GM12878 (cell line): ENCODE measurements at regions not wholly inside any gene's neighbourhood (a gene's known extent, or its start where the extent isn't known, plus 50 kb on each side); places are given as distances from the start of the nearest gene placed in this dataset.

Experiments
- ATAC-seq: fragments of 200-7000 bp; cut with Tn5 transposase; 3 replicates; pipeline ENCODE4 v1.9.1; 2020; ENCODE audit warnings: mild to moderate bottlenecking, moderate library complexity
- BruUV-seq: library from RNA; stranded (reverse); fragments of 400-500 nt; replicated peaks from 2 replicates; lab custom pipeline; 2021; lab: Mats Ljungman, UMichigan
- CTCF ChIA-PET: fragments of 300-600 bp; sonication (Branson Sonifier 250); formaldehyde crosslinking; extraction: SDS; loops from one replicate; lab custom pipeline; 2021; ENCODE audit warnings: inconsistent platforms; lab: Yijun Ruan, JAX
- POLR2A ChIA-PET: fragments of 350-600 bp; formaldehyde crosslinking; extraction: SDS; loops from one replicate; lab custom pipeline; 2021; ENCODE audit warnings: inconsistent platforms; lab: Charles Lee
- RAD21 ChIA-PET: fragments of 300-600 bp; sonication (Branson Sonifier 250); formaldehyde crosslinking; loops from one replicate; lab custom pipeline; 2023; ENCODE audit warnings: antibody characterized with exemption; ENCODE audit not compliant: unreplicated experiment; lab: Charles Lee
- SMC1A ChIA-PET: fragments of 300-600 bp; sonication (Branson Sonifier 250); formaldehyde crosslinking; loops from one replicate; lab custom pipeline; 2023; ENCODE audit not compliant: unreplicated experiment, uncharacterized antibody; lab: Charles Lee
- DNase-seq: peaks from one replicate; pipeline ENCODE4 v3.0.0-alpha.2; 2011; ENCODE audit warnings: low read depth, low spot score
- FAIRE-seq: peaks from 3 replicates; lab custom pipeline; 2011; peaks lifted over from hg19 to GRCh38; lab: Jason Lieb, UNC
- H2AFZ ChIP-seq: 2 replicates; pipeline ENCODE4 v1.6.0; 2011; ENCODE audit warnings: low read depth, low read length, control low read depth; ENCODE audit not compliant: control insufficient read depth
- H3K27ac ChIP-seq: 2 replicates; pipeline ENCODE4 v1.5.1; 2011; ENCODE audit warnings: control low read depth; ENCODE audit not compliant: control insufficient read depth, insufficient read depth
- H3K27me3 ChIP-seq, 2 experiments: replicated peaks in 1 of 2; 2 replicates each; pipeline versions ENCODE4 v1.6.0 to v1.6.1; 2011; ENCODE audit warnings: low read length in 1 of 2; ENCODE audit not compliant: control insufficient read depth in 2 of 2, insufficient read depth in 2 of 2
- H3K36me3 ChIP-seq, 2 experiments: 2 replicates each; pipeline ENCODE4 v1.5.1; 2011; ENCODE audit warnings: low read length in 1 of 2; ENCODE audit not compliant: control insufficient read depth in 2 of 2, insufficient read depth in 2 of 2
- H3K4me1 ChIP-seq: 2 replicates; pipeline ENCODE4 v1.6.1; 2011; ENCODE audit warnings: mild to moderate bottlenecking, low read length, moderate library complexity, mixed read lengths; ENCODE audit not compliant: control insufficient read depth, insufficient read depth
- H3K4me2 ChIP-seq: 2 replicates; pipeline ENCODE4 v1.6.0; 2011; ENCODE audit warnings: control low read depth; ENCODE audit not compliant: control insufficient read depth, insufficient read depth
- H3K4me3 ChIP-seq: fragments of 200-600 bp; sonication (generic); 2 replicates; pipeline ENCODE4 v1.5.1; 2016
- H3K79me2 ChIP-seq: 2 replicates; pipeline ENCODE4 v1.6.0; 2011; ENCODE audit warnings: low read length; ENCODE audit not compliant: control insufficient read depth, insufficient read depth
- H3K9ac ChIP-seq: 2 replicates; pipeline ENCODE4 v1.8.0; 2011; ENCODE audit warnings: low read length, control low read depth, mixed read lengths; ENCODE audit not compliant: control insufficient read depth, insufficient read depth
- H3K9me3 ChIP-seq: replicated peaks from 3 replicates; pipeline ENCODE4 v1.5.1; 2011; ENCODE audit warnings: mild to moderate bottlenecking, low read length; ENCODE audit not compliant: control insufficient read depth, insufficient read depth
- H4K20me1 ChIP-seq: 2 replicates; pipeline ENCODE4 v1.6.0; 2011; ENCODE audit not compliant: control insufficient read depth, insufficient read depth
- CBX5 ChIP-seq: sonication (generic); IDR thresholded peaks from 2 replicates; pipeline ENCODE4 v1.6.1; 2016; ENCODE audit warnings: low read depth, moderate library complexity, mild to moderate bottlenecking, inconsistent platforms
- EP300 ChIP-seq, 2 experiments: fragments of 150-350 bp in 1 of 2; IDR thresholded peaks; 2 replicates each; pipeline ENCODE4 v1.6.1; 2011 to 2012; ENCODE audit warnings: low read depth in 2 of 2, low read length in 2 of 2, borderline replicate concordance in 1 of 2, improper control_type of control experiment in 1 of 2, inconsistent platforms in 1 of 2; ENCODE audit not compliant: control insufficient read depth in 1 of 2
- FOXK2 ChIP-seq: fragments of 450-650 bp; IDR thresholded peaks from 2 replicates; pipeline ENCODE4 v1.6.1; 2017; ENCODE audit warnings: mild to moderate bottlenecking, moderate library complexity
- IRF3 ChIP-seq: fragments of 450-650 bp; IDR thresholded peaks from 2 replicates; pipeline ENCODE4 v1.6.1; 2014; ENCODE audit warnings: mild to moderate bottlenecking
- JUNB ChIP-seq: IDR thresholded peaks from 2 replicates; pipeline ENCODE4 v1.6.1; 2016; ENCODE audit warnings: antibody characterized with exemption, mild to moderate bottlenecking
- NFXL1 ChIP-seq: fragments of 450-650 bp; IDR thresholded peaks from 2 replicates; pipeline ENCODE4 v1.6.1; 2017; ENCODE audit warnings: antibody characterized with exemption, mild to moderate bottlenecking, borderline replicate concordance
- NRF1 ChIP-seq: conservative IDR thresholded peaks from 2 replicates; pipeline ENCODE4 v1.6.1; 2011; ENCODE audit warnings: mild to moderate bottlenecking, low read depth, low read length, improper control_type of control experiment
- SMAD5 ChIP-seq: IDR thresholded peaks from 2 replicates; pipeline ENCODE4 v1.6.1; 2016; ENCODE audit warnings: antibody characterized with exemption, low read depth
- SP1 ChIP-seq: IDR thresholded peaks from one replicate; pipeline ENCODE4 v1.6.1; 2011; ENCODE audit warnings: low read depth, low read length
- STAT3 ChIP-seq: IDR thresholded peaks from 2 replicates; pipeline ENCODE4 v1.6.1; 2011; ENCODE audit warnings: low read depth, low read length, improper control_type of control experiment
- SUZ12 ChIP-seq: fragments of 200-600 bp; sonication (generic); IDR thresholded peaks from one replicate; pipeline ENCODE4 v1.6.1; 2018; ENCODE audit warnings: antibody characterized with exemption, mild to moderate bottlenecking; ENCODE audit not compliant: unreplicated experiment
- TAF1 ChIP-seq: IDR thresholded peaks from 2 replicates; pipeline ENCODE4 v1.6.1; 2011; ENCODE audit warnings: mild to moderate bottlenecking, low read depth, low read length, borderline replicate concordance
- ZNF217 ChIP-seq: fragments of 450-650 bp; IDR thresholded peaks from 2 replicates; pipeline ENCODE4 v1.6.1; 2017; ENCODE audit warnings: antibody characterized with exemption, mild to moderate bottlenecking
- ZNF24 ChIP-seq: fragments of 450-650 bp; IDR thresholded peaks from 2 replicates; pipeline ENCODE4 v1.6.1; 2017; ENCODE audit warnings: antibody characterized with exemption, mild to moderate bottlenecking
- WGBS: methylation state at CpG from one replicate; pipeline ENCODE4 v1.1.6; 2016; ENCODE audit warnings: low lambda C conversion rate; ENCODE audit not compliant: insufficient replicate concordance, insufficient coverage; ENCODE audit errors: missing lambda C conversion rate; 5-methylcytosine and 5-hydroxymethylcytosine counted together
- in situ Hi-C: fragments of 300-500 bp; cut with MboI; formaldehyde crosslinking; loops from 9 replicates; pipeline ENCODE4 v1.14.3; 2018; ENCODE audit warnings: mixed read lengths
- intact Hi-C: fragments of 100-400 bp; cut with micrococcal nuclease; formaldehyde crosslinking; loops from one replicate; pipeline ENCODE4 v1.14.2; 2022; ENCODE audit not compliant: unreplicated experiment
- TF ChIP-seq, protein P1 (sequence below): IDR thresholded peaks from 2 replicates; pipeline ENCODE4 v1.6.1; 2012; ENCODE audit warnings: improper control_type of control experiment, low read depth, low read length; ENCODE audit not compliant: insufficient replicate concordance

GRCh38 chr22:22786301-22787115 is 101.1 kb upstream of the IGLL5 start:
- POLR2A ChIA-PET, result interaction anchor here (0.6 kb wide), 1 partner anchor 241 kb away, joined by 5 read pairs; no protein-coding TSS in a partner anchor
- WGBS, result 37% methylated on average over 17 of the region's 18 CpGs

More at GRCh38 chr22:22786301-22787115, 101.1 kb upstream of the IGLL5 start:
- intact Hi-C loops, result loop anchor here (5.0 kb wide), 1 partner anchor 171 kb away; no protein-coding TSS in a partner anchor
- no peaks in the 10 kb centered on the region for H3K36me3 ChIP-seq
- in situ Hi-C loops, result loop anchor here (10.0 kb wide), 1 partner anchor 338 kb away; no protein-coding TSS in a partner anchor
- DNase-seq (no peak), ATAC-seq (no peak), FAIRE-seq (no peak)
- no peak overlapping the region for H2AFZ ChIP-seq
- SMC1A ChIA-PET, result interaction anchor here (0.5 to 4.3 kb wide), 5 partner anchors 15 to 170 kb away, joined by 3 to 48 read pairs (median 6); no protein-coding TSS in a partner anchor
- H3K27ac ChIP-seq, result no peak overlapping the region
- H3K9ac ChIP-seq, result no peak overlapping the region
- no peak overlapping the region for H3K4me3 ChIP-seq
- H3K4me2 ChIP-seq, result no peak overlapping the region
- RAD21 ChIA-PET, result interaction anchor here (0.9 to 4.3 kb wide), 2 partner anchors 33 to 170 kb away, joined by 3 to 59 read pairs; no protein-coding TSS in a partner anchor
- H3K27me3 ChIP-seq, result no peaks in the 10 kb centered on the region
- no peaks in the 10 kb centered on the region for H3K79me2 ChIP-seq
- H3K9me3 ChIP-seq, result no peaks in the 10 kb centered on the region
- BruUV-seq, result no TSS peak
- no peaks in the 10 kb centered on the region for H4K20me1 ChIP-seq
- H3K4me1 ChIP-seq, result no peaks in the 10 kb centered on the region
- no peak for TF ChIP-seq SMAD5
- TF ChIP-seq FOXK2, result no peak
- TF ChIP-seq ZNF217, result no peak
- no peak for TF ChIP-seq CBX5
- no peak for TF ChIP-seq EP300 (IDR thresholded peaks at IDR 0.05; ENCODE audit: borderline replicate concordance in 1 of 2, control insufficient read depth in 1 of 2, low read depth in 2 of 2, low read length in 2 of 2)
- TF ChIP-seq, protein P1, sequence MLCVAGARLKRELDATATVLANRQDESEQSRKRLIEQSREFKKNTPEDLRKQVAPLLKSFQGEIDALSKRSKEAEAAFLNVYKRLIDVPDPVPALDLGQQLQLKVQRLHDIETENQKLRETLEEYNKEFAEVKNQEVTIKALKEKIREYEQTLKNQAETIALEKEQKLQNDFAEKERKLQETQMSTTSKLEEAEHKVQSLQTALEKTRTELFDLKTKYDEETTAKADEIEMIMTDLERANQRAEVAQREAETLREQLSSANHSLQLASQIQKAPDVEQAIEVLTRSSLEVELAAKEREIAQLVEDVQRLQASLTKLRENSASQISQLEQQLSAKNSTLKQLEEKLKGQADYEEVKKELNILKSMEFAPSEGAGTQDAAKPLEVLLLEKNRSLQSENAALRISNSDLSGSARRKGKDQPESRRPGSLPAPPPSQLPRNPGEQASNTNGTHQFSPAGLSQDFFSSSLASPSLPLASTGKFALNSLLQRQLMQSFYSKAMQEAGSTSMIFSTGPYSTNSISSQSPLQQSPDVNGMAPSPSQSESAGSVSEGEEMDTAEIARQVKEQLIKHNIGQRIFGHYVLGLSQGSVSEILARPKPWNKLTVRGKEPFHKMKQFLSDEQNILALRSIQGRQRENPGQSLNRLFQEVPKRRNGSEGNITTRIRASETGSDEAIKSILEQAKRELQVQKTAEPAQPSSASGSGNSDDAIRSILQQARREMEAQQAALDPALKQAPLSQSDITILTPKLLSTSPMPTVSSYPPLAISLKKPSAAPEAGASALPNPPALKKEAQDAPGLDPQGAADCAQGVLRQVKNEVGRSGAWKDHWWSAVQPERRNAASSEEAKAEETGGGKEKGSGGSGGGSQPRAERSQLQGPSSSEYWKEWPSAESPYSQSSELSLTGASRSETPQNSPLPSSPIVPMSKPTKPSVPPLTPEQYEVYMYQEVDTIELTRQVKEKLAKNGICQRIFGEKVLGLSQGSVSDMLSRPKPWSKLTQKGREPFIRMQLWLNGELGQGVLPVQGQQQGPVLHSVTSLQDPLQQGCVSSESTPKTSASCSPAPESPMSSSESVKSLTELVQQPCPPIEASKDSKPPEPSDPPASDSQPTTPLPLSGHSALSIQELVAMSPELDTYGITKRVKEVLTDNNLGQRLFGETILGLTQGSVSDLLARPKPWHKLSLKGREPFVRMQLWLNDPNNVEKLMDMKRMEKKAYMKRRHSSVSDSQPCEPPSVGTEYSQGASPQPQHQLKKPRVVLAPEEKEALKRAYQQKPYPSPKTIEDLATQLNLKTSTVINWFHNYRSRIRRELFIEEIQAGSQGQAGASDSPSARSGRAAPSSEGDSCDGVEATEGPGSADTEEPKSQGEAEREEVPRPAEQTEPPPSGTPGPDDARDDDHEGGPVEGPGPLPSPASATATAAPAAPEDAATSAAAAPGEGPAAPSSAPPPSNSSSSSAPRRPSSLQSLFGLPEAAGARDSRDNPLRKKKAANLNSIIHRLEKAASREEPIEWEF, result no peak
- no peak for TF ChIP-seq IRF3
- no peak for TF ChIP-seq STAT3
- no peak for TF ChIP-seq SP1
- TF ChIP-seq NFXL1, result no peak
- no peak for TF ChIP-seq ZNF24
- no peak for TF ChIP-seq TAF1
- no peak for TF ChIP-seq NRF1
- TF ChIP-seq JUNB, result no peak
- no peak for TF ChIP-seq SUZ12
- TF ChIP-seq, all 136 proteins: peak for 0
- CTCF ChIA-PET, result interaction anchor here (1.0 to 5.9 kb wide), 9 partner anchors 9 to 171 kb away, joined by 3 to 115 read pairs (median 5); no protein-coding TSS in a partner anchor
